Neural cell (in vitro differentiated cells): ENCODE measurements at regions not wholly inside any gene's neighbourhood (a gene's known extent, or its start where the extent isn't known, plus 50 kb on each side); places are given as distances from the start of the nearest gene placed in this dataset.
"Not testable (repeated sequence)": the region's sequence is repeated elsewhere in the genome, so short reads cannot be mapped to it uniquely, and the experiment has no call there.

ENCODE experiments used
- EP300 ChIP-seq: fragments of 450-650 bp; conservative IDR thresholded peaks from 2 replicates; pipeline ENCODE4 v1.6.1; 2014; ENCODE audit warnings: antibody characterized with exemption, mild to moderate bottlenecking, moderate library complexity; ENCODE audit not compliant: poor library complexity, severe bottlenecking
- EZH2 ChIP-seq: fragments of 200-600, 300-800 bp; shearing (Covaris generic), sonication (generic); IDR thresholded peaks from 2 replicates; pipeline ENCODE4 v1.6.1; 2014; ENCODE audit warnings: antibody characterized with exemption, low read length, borderline replicate concordance, mild to moderate bottlenecking; ENCODE audit not compliant: insufficient read depth, poor library complexity, severe bottlenecking
- MXI1 ChIP-seq: fragments of 450-650 bp; conservative IDR thresholded peaks from 2 replicates; pipeline ENCODE4 v1.6.1; 2014; ENCODE audit warnings: antibody characterized with exemption, mild to moderate bottlenecking; ENCODE audit not compliant: poor library complexity, severe bottlenecking
- POLR2AphosphoS5 ChIP-seq: IDR thresholded peaks from 2 replicates; pipeline ENCODE4 v1.6.1; 2012
- TAF1 ChIP-seq: IDR thresholded peaks from 2 replicates; pipeline ENCODE4 v1.6.1; 2012; ENCODE audit warnings: low read depth
- TF ChIP-seq, protein P1 (sequence below): fragments of 450-650 bp; IDR thresholded peaks from 2 replicates; pipeline ENCODE4 v1.5.1; 2014; ENCODE audit warnings: antibody characterized with exemption, mild to moderate bottlenecking, moderate library complexity; ENCODE audit not compliant: poor library complexity, severe bottlenecking
- TF ChIP-seq, protein P2 (sequence below): IDR thresholded peaks from 2 replicates; pipeline ENCODE4 v1.6.1; 2012; ENCODE audit warnings: borderline replicate concordance

DNA sequence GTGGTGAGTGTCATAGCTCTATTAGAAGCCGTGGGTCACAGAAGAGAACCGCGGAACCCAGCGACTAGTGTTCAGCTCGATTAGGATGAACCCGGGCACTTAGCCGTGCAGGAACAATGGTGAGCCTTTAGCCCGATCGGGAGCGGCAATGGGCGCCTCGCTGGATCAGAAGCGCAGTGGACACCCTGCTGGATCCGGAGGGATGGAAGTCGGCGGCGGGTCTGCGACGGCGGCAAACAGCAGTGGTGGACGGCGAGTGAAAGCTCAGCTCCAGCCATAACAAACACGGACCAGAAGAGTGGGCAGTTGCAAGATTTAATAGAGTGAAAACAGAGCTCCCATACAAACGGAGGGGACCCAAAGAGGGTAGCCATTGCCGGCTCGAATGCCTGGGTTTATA is 72.7 kb upstream of the EN2 start:
- TF ChIP-seq, protein P1, sequence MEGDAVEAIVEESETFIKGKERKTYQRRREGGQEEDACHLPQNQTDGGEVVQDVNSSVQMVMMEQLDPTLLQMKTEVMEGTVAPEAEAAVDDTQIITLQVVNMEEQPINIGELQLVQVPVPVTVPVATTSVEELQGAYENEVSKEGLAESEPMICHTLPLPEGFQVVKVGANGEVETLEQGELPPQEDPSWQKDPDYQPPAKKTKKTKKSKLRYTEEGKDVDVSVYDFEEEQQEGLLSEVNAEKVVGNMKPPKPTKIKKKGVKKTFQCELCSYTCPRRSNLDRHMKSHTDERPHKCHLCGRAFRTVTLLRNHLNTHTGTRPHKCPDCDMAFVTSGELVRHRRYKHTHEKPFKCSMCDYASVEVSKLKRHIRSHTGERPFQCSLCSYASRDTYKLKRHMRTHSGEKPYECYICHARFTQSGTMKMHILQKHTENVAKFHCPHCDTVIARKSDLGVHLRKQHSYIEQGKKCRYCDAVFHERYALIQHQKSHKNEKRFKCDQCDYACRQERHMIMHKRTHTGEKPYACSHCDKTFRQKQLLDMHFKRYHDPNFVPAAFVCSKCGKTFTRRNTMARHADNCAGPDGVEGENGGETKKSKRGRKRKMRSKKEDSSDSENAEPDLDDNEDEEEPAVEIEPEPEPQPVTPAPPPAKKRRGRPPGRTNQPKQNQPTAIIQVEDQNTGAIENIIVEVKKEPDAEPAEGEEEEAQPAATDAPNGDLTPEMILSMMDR: not testable (repeated sequence)
- not testable (repeated sequence) for TF ChIP-seq EZH2, EP300, POLR2AphosphoS5, TAF1, MXI1
- TF ChIP-seq, protein P2, sequence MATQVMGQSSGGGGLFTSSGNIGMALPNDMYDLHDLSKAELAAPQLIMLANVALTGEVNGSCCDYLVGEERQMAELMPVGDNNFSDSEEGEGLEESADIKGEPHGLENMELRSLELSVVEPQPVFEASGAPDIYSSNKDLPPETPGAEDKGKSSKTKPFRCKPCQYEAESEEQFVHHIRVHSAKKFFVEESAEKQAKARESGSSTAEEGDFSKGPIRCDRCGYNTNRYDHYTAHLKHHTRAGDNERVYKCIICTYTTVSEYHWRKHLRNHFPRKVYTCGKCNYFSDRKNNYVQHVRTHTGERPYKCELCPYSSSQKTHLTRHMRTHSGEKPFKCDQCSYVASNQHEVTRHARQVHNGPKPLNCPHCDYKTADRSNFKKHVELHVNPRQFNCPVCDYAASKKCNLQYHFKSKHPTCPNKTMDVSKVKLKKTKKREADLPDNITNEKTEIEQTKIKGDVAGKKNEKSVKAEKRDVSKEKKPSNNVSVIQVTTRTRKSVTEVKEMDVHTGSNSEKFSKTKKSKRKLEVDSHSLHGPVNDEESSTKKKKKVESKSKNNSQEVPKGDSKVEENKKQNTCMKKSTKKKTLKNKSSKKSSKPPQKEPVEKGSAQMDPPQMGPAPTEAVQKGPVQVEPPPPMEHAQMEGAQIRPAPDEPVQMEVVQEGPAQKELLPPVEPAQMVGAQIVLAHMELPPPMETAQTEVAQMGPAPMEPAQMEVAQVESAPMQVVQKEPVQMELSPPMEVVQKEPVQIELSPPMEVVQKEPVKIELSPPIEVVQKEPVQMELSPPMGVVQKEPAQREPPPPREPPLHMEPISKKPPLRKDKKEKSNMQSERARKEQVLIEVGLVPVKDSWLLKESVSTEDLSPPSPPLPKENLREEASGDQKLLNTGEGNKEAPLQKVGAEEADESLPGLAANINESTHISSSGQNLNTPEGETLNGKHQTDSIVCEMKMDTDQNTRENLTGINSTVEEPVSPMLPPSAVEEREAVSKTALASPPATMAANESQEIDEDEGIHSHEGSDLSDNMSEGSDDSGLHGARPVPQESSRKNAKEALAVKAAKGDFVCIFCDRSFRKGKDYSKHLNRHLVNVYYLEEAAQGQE: not testable (repeated sequence)
